H1 (cell line): ENCODE measurements at regions not wholly inside any gene's neighbourhood (a gene's known extent, or its start where the extent isn't known, plus 50 kb on each side); places are given as distances from the start of the nearest gene placed in this dataset.

Source experiments
- EP300 ChIP-seq, 2 experiments: IDR thresholded peaks; 1 replicate in 1 of 2; 2 replicates in 1 of 2; pipeline ENCODE4 v1.6.1; 2011 to 2012; ENCODE audit warnings: low read depth in 2 of 2, low read length in 2 of 2, mild to moderate bottlenecking in 2 of 2, borderline replicate concordance in 1 of 2, inconsistent platforms in 1 of 2, moderate library complexity in 1 of 2
- JUN ChIP-seq: IDR thresholded peaks from 2 replicates; pipeline ENCODE4 v1.6.1; 2011; ENCODE audit warnings: low read depth, mild to moderate bottlenecking, improper control_type of control experiment, low read length
- POLR2A ChIP-seq, 2 experiments: IDR thresholded peaks; 1 replicate in 1 of 2; 2 replicates in 1 of 2; pipeline ENCODE4 v1.6.1; 2011; ENCODE audit warnings: low read depth in 2 of 2, low read length in 2 of 2, mild to moderate bottlenecking in 2 of 2; ENCODE audit errors: control extremely low read depth in 1 of 2
- POLR2AphosphoS5 ChIP-seq: IDR thresholded peaks from 2 replicates; pipeline ENCODE4 v1.6.1; 2011; ENCODE audit warnings: low read depth, low read length
- TBP ChIP-seq: IDR thresholded peaks from 2 replicates; pipeline ENCODE4 v1.6.1; 2011; ENCODE audit warnings: low read depth, low read length, improper control_type of control experiment
- TF ChIP-seq, protein P1 (sequence below), 3 experiments: IDR thresholded peaks; 1 replicate in 2 of 3; 2 replicates in 1 of 3; pipeline versions ENCODE4 v1.5.1 to v1.6.1; 2011; ENCODE audit warnings: low read length in 3 of 3, mild to moderate bottlenecking in 3 of 3, inconsistent platforms in 2 of 3, low read depth in 1 of 3, moderate library complexity in 1 of 3; ENCODE audit not compliant: insufficient read depth in 1 of 3; ENCODE audit errors: control extremely low read depth in 1 of 3
- TF ChIP-seq, protein P2 (sequence below): IDR thresholded peaks from 2 replicates; pipeline ENCODE4 v1.6.1; 2011; ENCODE audit warnings: low read length, improper control_type of control experiment

DNA sequence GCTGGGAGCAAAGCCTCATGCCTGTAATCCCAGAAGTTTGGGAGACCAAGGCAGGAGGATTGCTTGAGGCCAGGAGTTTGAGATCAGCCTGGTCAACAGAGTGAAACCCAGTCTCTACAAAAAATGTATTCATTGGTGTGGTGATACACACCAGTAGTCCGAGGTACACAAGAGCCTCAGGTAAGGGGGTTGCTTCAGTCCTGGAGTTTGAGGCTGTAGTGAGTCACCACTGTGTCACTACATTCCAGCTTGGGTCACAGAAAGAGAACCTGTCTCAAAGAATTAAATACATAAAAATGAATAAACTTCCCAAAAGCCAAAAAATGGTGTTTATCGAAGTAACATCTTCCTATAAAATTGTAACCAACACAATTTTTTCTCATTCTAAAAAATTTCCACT is 568.1 kb upstream of the LINC00305 start:
- TF ChIP-seq POLR2AphosphoS5 (no peak), EP300 (IDR thresholded peaks at IDR 0.05; ENCODE audit: borderline replicate concordance in 1 of 2, low read depth in 2 of 2, low read length in 2 of 2) (no peak), POLR2A (IDR thresholded peaks at IDR 0.05; ENCODE audit: control extremely low read depth in 1 of 2, low read depth in 2 of 2, low read length in 2 of 2) (no peak), TBP (no peak), JUN (no peak)
- TF ChIP-seq, protein P1, sequence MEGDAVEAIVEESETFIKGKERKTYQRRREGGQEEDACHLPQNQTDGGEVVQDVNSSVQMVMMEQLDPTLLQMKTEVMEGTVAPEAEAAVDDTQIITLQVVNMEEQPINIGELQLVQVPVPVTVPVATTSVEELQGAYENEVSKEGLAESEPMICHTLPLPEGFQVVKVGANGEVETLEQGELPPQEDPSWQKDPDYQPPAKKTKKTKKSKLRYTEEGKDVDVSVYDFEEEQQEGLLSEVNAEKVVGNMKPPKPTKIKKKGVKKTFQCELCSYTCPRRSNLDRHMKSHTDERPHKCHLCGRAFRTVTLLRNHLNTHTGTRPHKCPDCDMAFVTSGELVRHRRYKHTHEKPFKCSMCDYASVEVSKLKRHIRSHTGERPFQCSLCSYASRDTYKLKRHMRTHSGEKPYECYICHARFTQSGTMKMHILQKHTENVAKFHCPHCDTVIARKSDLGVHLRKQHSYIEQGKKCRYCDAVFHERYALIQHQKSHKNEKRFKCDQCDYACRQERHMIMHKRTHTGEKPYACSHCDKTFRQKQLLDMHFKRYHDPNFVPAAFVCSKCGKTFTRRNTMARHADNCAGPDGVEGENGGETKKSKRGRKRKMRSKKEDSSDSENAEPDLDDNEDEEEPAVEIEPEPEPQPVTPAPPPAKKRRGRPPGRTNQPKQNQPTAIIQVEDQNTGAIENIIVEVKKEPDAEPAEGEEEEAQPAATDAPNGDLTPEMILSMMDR (IDR thresholded peaks at IDR 0.05; ENCODE audit: control extremely low read depth in 1 of 3, insufficient read depth in 1 of 3, low read depth in 1 of 3, low read length in 3 of 3) = no peak
- TF ChIP-seq, protein P2, sequence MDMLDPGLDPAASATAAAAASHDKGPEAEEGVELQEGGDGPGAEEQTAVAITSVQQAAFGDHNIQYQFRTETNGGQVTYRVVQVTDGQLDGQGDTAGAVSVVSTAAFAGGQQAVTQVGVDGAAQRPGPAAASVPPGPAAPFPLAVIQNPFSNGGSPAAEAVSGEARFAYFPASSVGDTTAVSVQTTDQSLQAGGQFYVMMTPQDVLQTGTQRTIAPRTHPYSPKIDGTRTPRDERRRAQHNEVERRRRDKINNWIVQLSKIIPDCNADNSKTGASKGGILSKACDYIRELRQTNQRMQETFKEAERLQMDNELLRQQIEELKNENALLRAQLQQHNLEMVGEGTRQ = no peak
